ENCODE measurements at regions not wholly inside any gene's neighbourhood (a gene's known extent, or its start where the extent isn't known, plus 50 kb on each side); places are given as distances from the start of the nearest gene placed in this dataset.

GRCh38 chr6:92848459-92848858 lies 570.9 kb downstream of the EPHA7 start:
- no peaks in the 10 kb centered on the region for H3K27me3 ChIP-seq (replicated peaks; ENCODE audit: control insufficient read depth, insufficient read depth, low read length)
- POLR2A ChIA-PET, result no interaction called here
- Mint-ChIP-seq H3K27me3 (ENCODE audit: insufficient read depth, unreplicated experiment) (no peaks in the 10 kb centered on the region), H3K36me3 (ENCODE audit: insufficient read depth, unreplicated experiment) (no peaks in the 10 kb centered on the region), H3K4me3 (ENCODE audit: unreplicated experiment) (no peak overlapping the region), H3K4me1 (ENCODE audit: low read depth, unreplicated experiment) (no peaks in the 10 kb centered on the region), H3K27ac (ENCODE audit: unreplicated experiment) (no peak overlapping the region), H3K9me3 (ENCODE audit: unreplicated experiment) (no peaks in the 10 kb centered on the region)
- intact Hi-C loops (cut with micrococcal nuclease; ENCODE audit: unreplicated experiment), result no loop called here
- H3K4me3 ChIP-seq (ENCODE audit: low read depth, low read length), result no peak overlapping the region
- BruUV-seq (replicated peaks), result no TSS peak
- H3K9me3 ChIP-seq, result no peaks in the 10 kb centered on the region
- DNase-seq, result no peak
- no peak for TF ChIP-seq CTCF (IDR thresholded peaks at IDR 0.05; ENCODE audit: insufficient read depth in 1 of 2, low read depth in 1 of 2, low read length in 1 of 2, severe bottlenecking in 1 of 2, unreplicated experiment in 1 of 2)
- H3K36me3 ChIP-seq (ENCODE audit: control insufficient read depth, insufficient read depth, low read length), result no peaks in the 10 kb centered on the region
- H3K4me1 ChIP-seq, result no peaks in the 10 kb centered on the region
- CTCF ChIA-PET, result no interaction called here

- H3K4me1 ChIP-seq, result no peaks in the 10 kb centered on the region
- no peaks in the 10 kb centered on the region for H3K36me3 ChIP-seq (ENCODE audit: control insufficient read depth, insufficient read depth, low read length)
- intact Hi-C loops (cut with micrococcal nuclease; ENCODE audit: unreplicated experiment), result no loop called here
- H3K9me3 ChIP-seq, result no peaks in the 10 kb centered on the region
- no TSS peak for BruUV-seq (replicated peaks)
- Mint-ChIP-seq H3K27me3 (ENCODE audit: insufficient read depth, unreplicated experiment) (no peaks in the 10 kb centered on the region), H3K4me1 (ENCODE audit: low read depth, unreplicated experiment) (no peaks in the 10 kb centered on the region), H3K27ac (ENCODE audit: unreplicated experiment) (no peak overlapping the region), H3K36me3 (ENCODE audit: insufficient read depth, unreplicated experiment) (no peaks in the 10 kb centered on the region), H3K9me3 (ENCODE audit: unreplicated experiment) (no peaks in the 10 kb centered on the region), H3K4me3 (ENCODE audit: unreplicated experiment) (no peak overlapping the region)
- H3K27me3 ChIP-seq (replicated peaks; ENCODE audit: control insufficient read depth, insufficient read depth, low read length), result no peaks in the 10 kb centered on the region
- no peak for DNase-seq
- CTCF ChIA-PET, result no interaction called here
- POLR2A ChIA-PET, result no interaction called here
- no peak for TF ChIP-seq CTCF (IDR thresholded peaks at IDR 0.05; ENCODE audit: insufficient read depth in 1 of 2, low read depth in 1 of 2, low read length in 1 of 2, severe bottlenecking in 1 of 2, unreplicated experiment in 1 of 2)
- H3K4me3 ChIP-seq (ENCODE audit: low read depth, low read length), result no peak overlapping the region
These were observed 571.4 kb downstream of the EPHA7 start for GRCh38 chr6:92847988-92848387.

GRCh38 chr6:92840246-92840930 lies 579.0 kb downstream of the EPHA7 start:
- Mint-ChIP-seq H3K4me3 (ENCODE audit: unreplicated experiment) (no peak overlapping the region), H3K4me1 (ENCODE audit: low read depth, unreplicated experiment) (no peaks in the 10 kb centered on the region), H3K9me3 (ENCODE audit: unreplicated experiment) (no peaks in the 10 kb centered on the region), H3K27me3 (ENCODE audit: insufficient read depth, unreplicated experiment) (no peaks in the 10 kb centered on the region), H3K36me3 (ENCODE audit: insufficient read depth, unreplicated experiment) (no peaks in the 10 kb centered on the region), H3K27ac (ENCODE audit: unreplicated experiment) (no peak overlapping the region)
- TF ChIP-seq CTCF (IDR thresholded peaks at IDR 0.05; ENCODE audit: insufficient read depth in 1 of 2, low read depth in 1 of 2, low read length in 1 of 2, severe bottlenecking in 1 of 2, unreplicated experiment in 1 of 2), result no peak
- ChIA-PET CTCF (no interaction called here), POLR2A (no interaction called here)
- DNase-seq, result no peak
- Histone ChIP-seq H3K4me1 (no peaks in the 10 kb centered on the region), H3K27me3 (replicated peaks; ENCODE audit: control insufficient read depth, insufficient read depth, low read length) (no peaks in the 10 kb centered on the region), H3K9me3 (no peaks in the 10 kb centered on the region), H3K4me3 (ENCODE audit: low read depth, low read length) (no peak overlapping the region), H3K36me3 (ENCODE audit: control insufficient read depth, insufficient read depth, low read length) (no peaks in the 10 kb centered on the region)
- intact Hi-C loops (cut with micrococcal nuclease; ENCODE audit: unreplicated experiment), result no loop called here
- no TSS peak for BruUV-seq (replicated peaks)

Data from Caco-2 (cell line).